Thoracic aorta (tissue), 2 donors: ENCODE measurements at regions not wholly inside any gene's neighbourhood (a gene's known extent, or its start where the extent isn't known, plus 50 kb on each side); places are given as distances from the start of the nearest gene placed in this dataset.
"Not testable (repeated sequence)": the region's sequence is repeated elsewhere in the genome, so short reads cannot be mapped to it uniquely, and the experiment has no call there.

Experiments used
- ATAC-seq: fragments of 150-250 bp; one replicate; pipeline ENCODE4 v1.8.0; 2017; ENCODE audit warnings: low read depth; ENCODE audit not compliant: insufficient number of reproducible peaks, low FRiP score
- DNase-seq: peaks from one replicate; pipeline ENCODE4 v3.0.0-alpha.2; 2020; ENCODE audit warnings: low spot score
- H3K27ac ChIP-seq, 2 donors: fragments of 200-600 bp; sonication (generic); 1 replicate in 1 of 2; 2 replicates in 1 of 2; pipeline ENCODE4 v1.5.1; 2016; ENCODE audit warnings: mild to moderate bottlenecking in 2 of 2, moderate library complexity in 2 of 2
- H3K27me3 ChIP-seq: fragments of 200-600 bp; sonication (generic); replicated peaks from 2 replicates; pipeline ENCODE4 v1.6.0; 2016; ENCODE audit warnings: mild to moderate bottlenecking; ENCODE audit not compliant: insufficient read depth
- H3K36me3 ChIP-seq: fragments of 200-600 bp; sonication (generic); one replicate; pipeline ENCODE4 v1.5.1; 2016
- H3K4me1 ChIP-seq, 2 donors: fragments of 200-600 bp; sonication (generic); 1 replicate in 1 of 2; 2 replicates in 1 of 2; pipeline versions ENCODE4 v1.5.1 to v1.6.0; 2016; ENCODE audit warnings: low read depth in 2 of 2, mild to moderate bottlenecking in 1 of 2; ENCODE audit not compliant: control insufficient read depth in 1 of 2
- H3K4me3 ChIP-seq: fragments of 200-600 bp; sonication (generic); 2 replicates; pipeline ENCODE4 v1.5.1; 2016; ENCODE audit warnings: mild to moderate bottlenecking
- H3K9me3 ChIP-seq: fragments of 200-600 bp; sonication (generic); 2 replicates; pipeline ENCODE4 v1.5.1; 2016
- CTCF ChIP-seq: fragments of 200-600 bp; sonication (generic); IDR thresholded peaks from one replicate; pipeline ENCODE4 v1.5.1; 2019; ENCODE audit warnings: antibody characterized with exemption

GRCh38 chr6:120451508-120451907, 882.8 kb downstream of the TBC1D32 start:
- no peak for TF ChIP-seq CTCF
- Histone ChIP-seq H3K27ac (no peak overlapping the region), H3K4me3 (no peak overlapping the region), H3K36me3 (no peaks in the 10 kb centered on the region), H3K9me3 (no peaks in the 10 kb centered on the region), H3K27me3 (no peaks in the 10 kb centered on the region), H3K4me1 (no peaks in the 10 kb centered on the region)
- ATAC-seq (no peak), DNase-seq (no peak)

GRCh38 chr6:120447605-120448004, 886.7 kb downstream of the TBC1D32 start:
- no peak overlapping the region for H3K4me3 ChIP-seq

GRCh38 chr6:120432840-120433239, 901.4 kb downstream of the TBC1D32 start:
- not testable (repeated sequence) for ATAC-seq, DNase-seq

More at GRCh38 chr6:120447605-120448004, 886.7 kb downstream of the TBC1D32 start:
- no peak for TF ChIP-seq CTCF
- ATAC-seq: no peak
- no peak overlapping the region for H3K27ac ChIP-seq
- H3K4me1 ChIP-seq: no peaks in the 10 kb centered on the region
- no peak for DNase-seq
- H3K9me3 ChIP-seq: no peaks in the 10 kb centered on the region
- no peaks in the 10 kb centered on the region for H3K27me3 ChIP-seq
- H3K36me3 ChIP-seq: no peaks in the 10 kb centered on the region

GRCh38 chr6:120431841-120432240, 902.4 kb downstream of the TBC1D32 start:
- no peaks in the 10 kb centered on the region for H3K27me3 ChIP-seq
- H3K36me3 ChIP-seq: no peaks in the 10 kb centered on the region
- no peaks in the 10 kb centered on the region for H3K4me1 ChIP-seq
- TF ChIP-seq CTCF: no peak
- ATAC-seq: no peak
- no peak overlapping the region for H3K4me3 ChIP-seq
- H3K9me3 ChIP-seq: no peaks in the 10 kb centered on the region
- H3K27ac ChIP-seq: no peak overlapping the region
- DNase-seq: no peak

More at GRCh38 chr6:120432840-120433239, 901.4 kb downstream of the TBC1D32 start:
- H3K4me3 ChIP-seq, H3K27ac ChIP-seq, H3K9me3 ChIP-seq, H3K27me3 ChIP-seq, H3K36me3 ChIP-seq, H3K4me1 ChIP-seq: not testable (repeated sequence)

- no peak for DNase-seq
- Histone ChIP-seq H3K4me1 (no peaks in the 10 kb centered on the region), H3K4me3 (no peak overlapping the region), H3K36me3 (no peaks in the 10 kb centered on the region), H3K27me3 (no peaks in the 10 kb centered on the region), H3K9me3 (no peaks in the 10 kb centered on the region), H3K27ac (no peak overlapping the region)
- no peak for TF ChIP-seq CTCF
- no peak for ATAC-seq
Observed at GRCh38 chr6:120411394-120411793, 922.9 kb downstream of the TBC1D32 start.

GRCh38 chr6:120410586-120410985, 923.7 kb downstream of the TBC1D32 start:
- ATAC-seq (no peak), DNase-seq (no peak)
- Histone ChIP-seq H3K27ac (no peak overlapping the region), H3K27me3 (no peaks in the 10 kb centered on the region), H3K36me3 (no peaks in the 10 kb centered on the region), H3K4me1 (no peaks in the 10 kb centered on the region), H3K4me3 (no peak overlapping the region), H3K9me3 (no peaks in the 10 kb centered on the region)
- TF ChIP-seq CTCF: no peak
